Cardiac muscle cell (in vitro differentiated cells and primary cell): ENCODE measurements at regions not wholly inside any gene's neighbourhood (a gene's known extent, or its start where the extent isn't known, plus 50 kb on each side); places are given as distances from the start of the nearest gene placed in this dataset.

Source experiments
- DNase-seq, 2 donors: peaks; one replicate each; pipeline versions ENCODE4 v3.0.0 to v3.0.0-alpha.2; 2010 to 2017; ENCODE audit warnings: low read depth in 1 of 2, low spot score in 1 of 2
- H3K27ac ChIP-seq: fragments of 200-600 bp; sonication (generic); 2 replicates; pipeline ENCODE4 v1.5.1; 2016
- H3K27me3 ChIP-seq: fragments of 200-600 bp; sonication (generic); 2 replicates; pipeline ENCODE4 v1.6.0; 2016; ENCODE audit warnings: control low read depth
- H3K36me3 ChIP-seq: fragments of 200-600 bp; sonication (generic); 2 replicates; pipeline ENCODE4 v1.5.1; 2016; ENCODE audit warnings: control low read depth
- H3K4me1 ChIP-seq: fragments of 200-600 bp; sonication (generic); 2 replicates; pipeline ENCODE4 v1.8.1; 2017; ENCODE audit warnings: low read depth, mild to moderate bottlenecking, mixed run types
- H3K4me3 ChIP-seq: fragments of 200-600 bp; sonication (generic); 2 replicates; pipeline ENCODE4 v1.5.1; 2016; ENCODE audit warnings: mild to moderate bottlenecking
- H3K9me3 ChIP-seq: fragments of 200-600 bp; sonication (generic); 2 replicates; pipeline ENCODE4 v1.5.1; 2017; ENCODE audit warnings: low read depth, mild to moderate bottlenecking, control low read depth
- TF ChIP-seq, protein P1 (sequence below): IDR thresholded peaks from 2 replicates; pipeline ENCODE4 v1.5.1; 2012; ENCODE audit warnings: low read depth, mild to moderate bottlenecking, low read length

DNA sequence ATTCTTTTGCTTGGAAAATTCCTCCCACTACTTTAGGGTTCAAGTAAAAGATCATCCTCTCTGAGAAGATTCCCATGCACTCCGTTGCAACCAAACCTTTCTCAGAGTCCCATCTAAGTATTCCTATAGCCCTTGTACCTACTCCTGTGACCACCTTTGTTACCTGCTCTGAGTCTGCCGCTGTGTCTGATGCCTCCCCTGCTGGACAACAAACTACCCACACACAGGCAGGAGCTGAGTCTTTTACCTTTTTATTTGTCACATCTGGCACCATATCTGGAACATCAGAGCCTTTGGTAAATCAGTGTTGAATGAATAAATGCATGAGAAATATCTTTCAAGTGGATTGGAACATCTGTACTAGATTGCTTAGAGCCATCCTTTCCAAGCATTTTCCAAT lies 82.1 kb upstream of the FLRT2 start:
- Histone ChIP-seq H3K27me3 (no peaks in the 10 kb centered on the region), H3K27ac (no peak overlapping the region), H3K9me3 (no peaks in the 10 kb centered on the region), H3K4me1 (no peaks in the 10 kb centered on the region), H3K4me3 (no peak overlapping the region), H3K36me3 (no peaks in the 10 kb centered on the region)
- TF ChIP-seq, protein P1, sequence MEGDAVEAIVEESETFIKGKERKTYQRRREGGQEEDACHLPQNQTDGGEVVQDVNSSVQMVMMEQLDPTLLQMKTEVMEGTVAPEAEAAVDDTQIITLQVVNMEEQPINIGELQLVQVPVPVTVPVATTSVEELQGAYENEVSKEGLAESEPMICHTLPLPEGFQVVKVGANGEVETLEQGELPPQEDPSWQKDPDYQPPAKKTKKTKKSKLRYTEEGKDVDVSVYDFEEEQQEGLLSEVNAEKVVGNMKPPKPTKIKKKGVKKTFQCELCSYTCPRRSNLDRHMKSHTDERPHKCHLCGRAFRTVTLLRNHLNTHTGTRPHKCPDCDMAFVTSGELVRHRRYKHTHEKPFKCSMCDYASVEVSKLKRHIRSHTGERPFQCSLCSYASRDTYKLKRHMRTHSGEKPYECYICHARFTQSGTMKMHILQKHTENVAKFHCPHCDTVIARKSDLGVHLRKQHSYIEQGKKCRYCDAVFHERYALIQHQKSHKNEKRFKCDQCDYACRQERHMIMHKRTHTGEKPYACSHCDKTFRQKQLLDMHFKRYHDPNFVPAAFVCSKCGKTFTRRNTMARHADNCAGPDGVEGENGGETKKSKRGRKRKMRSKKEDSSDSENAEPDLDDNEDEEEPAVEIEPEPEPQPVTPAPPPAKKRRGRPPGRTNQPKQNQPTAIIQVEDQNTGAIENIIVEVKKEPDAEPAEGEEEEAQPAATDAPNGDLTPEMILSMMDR: no peak
- DNase-seq: no peak

DNA sequence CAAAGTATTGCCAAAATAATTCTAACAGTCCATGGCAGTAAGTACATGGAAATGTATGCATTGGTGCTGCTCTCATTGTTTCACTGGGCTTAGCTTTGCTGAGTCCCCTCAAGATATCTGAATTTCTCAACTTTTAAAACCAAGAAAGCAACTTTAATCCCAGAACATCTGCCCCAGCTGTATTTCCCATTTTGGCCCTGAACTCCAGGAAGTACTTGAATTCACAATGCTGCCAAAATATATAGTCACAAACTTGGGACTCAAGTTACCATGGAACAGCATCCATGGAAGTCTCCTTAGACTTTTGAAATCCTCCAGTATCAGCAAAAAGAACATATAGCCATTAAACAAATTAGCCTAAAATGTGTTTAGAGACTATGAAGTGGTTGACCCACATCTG lies 78.5 kb upstream of the FLRT2 start:
- Histone ChIP-seq H3K27me3 (no peaks in the 10 kb centered on the region), H3K9me3 (no peaks in the 10 kb centered on the region), H3K27ac (no peak overlapping the region), H3K4me1 (no peaks in the 10 kb centered on the region), H3K4me3 (no peak overlapping the region), H3K36me3 (no peaks in the 10 kb centered on the region)
- no peak for DNase-seq
- TF ChIP-seq, protein P1: no peak

DNA sequence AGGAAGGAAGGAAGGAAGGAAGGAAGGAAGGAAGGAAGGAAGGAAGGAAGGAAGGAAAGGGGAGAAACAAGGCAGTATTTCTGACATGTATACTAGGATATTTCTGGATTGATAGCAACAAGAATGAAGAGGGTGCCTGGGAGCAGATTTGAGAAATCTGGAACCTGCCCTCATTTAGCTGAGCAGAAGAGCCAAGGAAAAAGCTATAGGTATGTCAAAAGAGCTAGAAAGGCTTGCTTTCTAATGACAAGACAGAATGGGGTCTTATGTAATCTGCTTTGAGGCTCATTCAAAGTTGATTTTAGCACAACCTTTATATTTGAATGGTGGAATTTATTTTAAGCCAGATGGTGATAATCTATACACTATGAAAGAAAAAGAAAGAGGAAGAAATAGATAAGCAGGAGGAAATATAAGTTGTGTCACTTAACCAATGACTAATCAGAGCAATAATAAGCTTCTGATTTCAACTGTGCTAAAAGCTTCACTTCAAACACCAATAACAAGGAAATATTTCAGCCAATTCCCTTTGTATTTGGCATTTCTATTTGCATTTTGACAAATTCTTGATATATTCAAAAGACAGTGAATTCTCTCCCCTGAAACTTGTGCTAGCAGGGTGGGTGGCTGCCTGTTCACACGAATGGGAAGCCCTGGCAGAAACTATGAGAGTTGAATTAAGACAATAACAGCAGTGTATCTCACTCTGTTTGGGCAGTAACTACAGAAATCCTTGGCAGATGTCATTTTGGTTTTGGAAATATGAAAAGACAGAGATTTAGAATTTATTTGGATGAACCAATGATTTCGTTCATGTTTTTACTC lies 76.3 kb upstream of the FLRT2 start:
- DNase-seq: no peak
- TF ChIP-seq, protein P1: no peak
- Histone ChIP-seq H3K36me3 (no peaks in the 10 kb centered on the region), H3K27me3 (no peaks in the 10 kb centered on the region), H3K4me3 (no peak overlapping the region), H3K27ac (no peak overlapping the region), H3K9me3 (no peaks in the 10 kb centered on the region), H3K4me1 (no peaks in the 10 kb centered on the region)

DNA sequence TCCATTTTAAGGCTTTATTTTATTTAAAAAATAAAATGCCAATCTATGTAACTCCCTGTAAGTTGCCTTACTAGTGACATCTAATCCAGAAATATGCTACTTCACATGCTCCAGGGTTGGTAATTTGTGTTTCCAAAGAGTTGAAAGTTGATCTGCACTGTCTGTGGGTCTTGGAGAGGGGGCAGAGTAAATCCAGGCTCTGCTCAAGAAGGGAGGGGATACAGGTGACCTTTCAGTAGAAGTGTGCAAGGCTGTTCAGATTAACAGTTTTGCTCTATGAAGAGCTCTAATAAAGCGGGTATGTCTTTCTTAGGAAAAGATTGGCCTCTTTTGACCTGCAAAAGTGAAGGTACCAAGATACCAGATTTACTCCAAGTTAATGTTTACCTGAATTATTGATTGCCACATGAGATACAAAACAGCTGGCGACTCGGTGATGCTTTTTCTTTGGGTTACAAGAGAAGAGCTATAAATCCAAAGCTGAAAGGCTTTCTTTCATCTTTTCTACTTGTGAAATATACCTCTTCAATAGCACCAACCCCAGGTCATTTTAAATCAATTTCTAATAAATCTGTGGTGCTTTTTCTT lies 75.6 kb upstream of the FLRT2 start:
- DNase-seq: no peak
- Histone ChIP-seq H3K27ac (no peak overlapping the region), H3K36me3 (no peaks in the 10 kb centered on the region), H3K9me3 (no peaks in the 10 kb centered on the region), H3K4me3 (no peak overlapping the region), H3K4me1 (no peaks in the 10 kb centered on the region), H3K27me3 (no peaks in the 10 kb centered on the region)
- TF ChIP-seq, protein P1: no peak

DNA sequence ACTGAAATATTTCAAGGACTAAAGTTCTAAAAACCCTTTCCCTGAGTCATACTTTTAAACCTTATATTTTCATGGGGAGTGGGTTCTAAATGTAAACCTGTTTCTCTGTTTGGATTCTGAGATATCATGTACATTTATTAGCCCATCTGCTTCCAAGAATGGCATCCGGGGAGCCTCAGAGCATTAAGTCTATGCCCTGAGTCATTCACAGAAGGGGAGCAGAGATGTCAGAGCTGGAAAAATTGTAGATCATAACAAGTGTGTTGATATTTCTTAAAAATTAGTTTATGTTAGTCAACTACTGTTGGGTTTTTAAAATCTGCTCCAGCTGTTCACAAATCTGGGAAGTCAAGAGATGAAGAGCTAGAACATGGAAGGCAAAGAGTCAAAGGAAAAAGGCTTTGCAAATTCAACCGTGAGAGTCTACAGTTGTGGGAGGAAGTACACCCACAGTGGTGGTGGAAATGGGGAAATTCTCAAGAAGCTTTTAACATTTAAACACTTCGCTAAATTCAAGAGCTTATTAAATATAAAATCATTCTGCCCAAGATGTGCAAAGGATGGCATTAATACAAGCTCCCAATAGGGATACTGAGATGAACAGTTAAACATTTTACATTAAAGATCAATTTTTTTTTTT lies 70.5 kb upstream of the FLRT2 start:
- no peaks in the 10 kb centered on the region for H3K27me3 ChIP-seq

More for the DNA sequence above, 70.5 kb upstream of the FLRT2 start:
- TF ChIP-seq, protein P1: no peak
- no peak overlapping the region for H3K27ac ChIP-seq
- no peaks in the 10 kb centered on the region for H3K4me1 ChIP-seq
- H3K4me3 ChIP-seq: no peak overlapping the region
- DNase-seq: no peak
- no peaks in the 10 kb centered on the region for H3K36me3 ChIP-seq
- H3K9me3 ChIP-seq: no peaks in the 10 kb centered on the region
